ENCODE measurements at regions not wholly inside any gene's neighbourhood (a gene's known extent, or its start where the extent isn't known, plus 50 kb on each side); places are given as distances from the start of the nearest gene placed in this dataset.

DNA sequence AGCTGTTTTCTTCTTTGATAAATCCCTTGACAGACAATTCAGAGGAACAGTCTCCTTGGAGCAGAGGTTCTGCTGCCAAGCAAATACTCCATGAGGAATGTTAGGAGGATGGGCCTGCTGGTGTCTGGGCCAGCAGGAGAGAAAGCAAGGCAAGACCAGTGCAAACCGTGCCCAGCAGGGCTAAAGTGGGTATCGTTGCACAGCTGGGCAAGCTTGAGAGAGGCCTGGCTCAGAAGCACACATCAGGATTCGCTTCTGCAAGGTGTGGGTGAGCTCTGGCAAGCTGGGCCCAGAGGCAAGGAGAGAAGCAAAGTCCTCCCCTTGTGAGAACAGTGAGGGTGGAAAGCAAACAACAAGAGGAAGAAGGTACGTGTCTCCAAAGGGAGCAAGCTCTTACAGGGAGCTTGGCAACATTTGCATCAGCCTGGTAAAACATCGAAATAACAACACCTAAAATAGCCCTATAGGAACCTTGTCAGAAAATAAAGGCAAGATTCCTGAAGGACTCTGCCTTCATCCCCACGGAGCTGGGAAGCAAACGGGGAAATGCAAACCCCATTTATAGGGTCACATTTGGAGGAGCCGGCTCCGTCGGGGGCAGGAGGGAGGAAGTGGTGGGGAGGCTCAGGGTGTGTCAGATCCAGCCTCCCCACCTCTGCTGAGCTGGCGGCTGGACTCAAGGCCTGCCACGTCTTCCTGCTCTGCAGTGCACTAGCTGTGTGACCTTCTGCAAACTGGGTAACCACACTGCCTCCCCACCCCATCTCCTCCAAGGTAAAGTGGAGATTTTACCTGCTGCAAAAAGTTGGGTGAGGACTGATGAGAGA lies 62.3 kb upstream of the HIVEP3 start:
- H3K79me2 ChIP-seq (ENCODE audit: insufficient read depth, low read length): no peaks in the 10 kb centered on the region
- H3K9ac ChIP-seq (ENCODE audit: low read depth, low read length, poor library complexity, severe bottlenecking): no peak overlapping the region
- no peaks in the 10 kb centered on the region for H3K27me3 ChIP-seq (ENCODE audit: insufficient read depth, low read length, poor library complexity, severe bottlenecking)
- no peaks in the 10 kb centered on the region for H3K9me3 ChIP-seq (ENCODE audit: insufficient read depth, low read depth, low read length)
- no peaks in the 10 kb centered on the region for H4K20me1 ChIP-seq (ENCODE audit: insufficient read depth, low read length, poor library complexity, severe bottlenecking)
- H3F3A ChIP-seq (ENCODE audit: low read depth): no peaks in the 10 kb centered on the region
- H3K4me1 ChIP-seq (ENCODE audit: insufficient read depth, low read length, poor library complexity, severe bottlenecking): peaks cover 6% of the 10 kb centered on the region
- no peaks in the 10 kb centered on the region for H3K36me3 ChIP-seq (ENCODE audit: insufficient read depth, low read length)
- no peaks in the 10 kb centered on the region for H3K9me2 ChIP-seq (replicated peaks; ENCODE audit: low read depth, low read length)
- H2AFZ ChIP-seq (ENCODE audit: low read length): no peak overlapping the region; the same call in 1 of the 2 replicates
- TF ChIP-seq, protein P1, sequence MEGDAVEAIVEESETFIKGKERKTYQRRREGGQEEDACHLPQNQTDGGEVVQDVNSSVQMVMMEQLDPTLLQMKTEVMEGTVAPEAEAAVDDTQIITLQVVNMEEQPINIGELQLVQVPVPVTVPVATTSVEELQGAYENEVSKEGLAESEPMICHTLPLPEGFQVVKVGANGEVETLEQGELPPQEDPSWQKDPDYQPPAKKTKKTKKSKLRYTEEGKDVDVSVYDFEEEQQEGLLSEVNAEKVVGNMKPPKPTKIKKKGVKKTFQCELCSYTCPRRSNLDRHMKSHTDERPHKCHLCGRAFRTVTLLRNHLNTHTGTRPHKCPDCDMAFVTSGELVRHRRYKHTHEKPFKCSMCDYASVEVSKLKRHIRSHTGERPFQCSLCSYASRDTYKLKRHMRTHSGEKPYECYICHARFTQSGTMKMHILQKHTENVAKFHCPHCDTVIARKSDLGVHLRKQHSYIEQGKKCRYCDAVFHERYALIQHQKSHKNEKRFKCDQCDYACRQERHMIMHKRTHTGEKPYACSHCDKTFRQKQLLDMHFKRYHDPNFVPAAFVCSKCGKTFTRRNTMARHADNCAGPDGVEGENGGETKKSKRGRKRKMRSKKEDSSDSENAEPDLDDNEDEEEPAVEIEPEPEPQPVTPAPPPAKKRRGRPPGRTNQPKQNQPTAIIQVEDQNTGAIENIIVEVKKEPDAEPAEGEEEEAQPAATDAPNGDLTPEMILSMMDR (conservative IDR thresholded peaks at IDR 0.05; ENCODE audit: low read length): no peak
- TF ChIP-seq EZH2phosphoT487 (IDR thresholded peaks at IDR 0.05; ENCODE audit: borderline replicate concordance): no peak
- no peak overlapping the region for H3K4me3 ChIP-seq (ENCODE audit: low read length, poor library complexity, severe bottlenecking)
- peak overlapping the region; percentile 22 for H3K4me2 ChIP-seq (ENCODE audit: low read depth, low read length, poor library complexity, severe bottlenecking)

DNA sequence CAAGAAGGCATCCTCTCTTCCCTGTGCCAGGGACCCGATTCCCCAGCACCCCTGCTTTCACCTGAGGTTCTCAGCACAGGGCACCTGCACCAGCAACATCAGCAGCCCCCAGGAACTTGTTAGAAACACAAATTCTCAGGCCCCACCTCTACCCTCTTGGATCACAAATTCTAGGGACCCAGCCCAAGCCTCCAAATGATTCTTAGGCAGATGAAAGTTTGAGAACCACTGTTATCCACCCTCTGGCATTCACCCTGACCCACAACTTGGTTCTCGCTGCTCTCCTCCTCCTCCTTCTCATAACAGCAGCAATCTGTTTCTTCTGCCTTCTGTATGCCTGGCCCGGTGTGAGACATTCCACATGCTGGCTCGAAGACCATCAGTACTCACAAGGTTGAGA lies 60.3 kb upstream of the HIVEP3 start:
- Histone ChIP-seq H3K36me3 (ENCODE audit: insufficient read depth, low read length) (no peaks in the 10 kb centered on the region), H3K4me2 (ENCODE audit: low read depth, low read length, poor library complexity, severe bottlenecking) (no peak overlapping the region), H3K4me3 (ENCODE audit: low read length, poor library complexity, severe bottlenecking) (no peak overlapping the region), H3K79me2 (ENCODE audit: insufficient read depth, low read length) (no peaks in the 10 kb centered on the region), H3K9ac (ENCODE audit: low read depth, low read length, poor library complexity, severe bottlenecking) (no peak overlapping the region), H3K27me3 (ENCODE audit: insufficient read depth, low read length, poor library complexity, severe bottlenecking) (no peaks in the 10 kb centered on the region), H4K20me1 (ENCODE audit: insufficient read depth, low read length, poor library complexity, severe bottlenecking) (no peaks in the 10 kb centered on the region), H3K9me3 (ENCODE audit: insufficient read depth, low read depth, low read length) (no peaks in the 10 kb centered on the region), H2AFZ (ENCODE audit: low read length) (no peak overlapping the region), H3F3A (ENCODE audit: low read depth) (no peaks in the 10 kb centered on the region), H3K9me2 (replicated peaks; ENCODE audit: low read depth, low read length) (no peaks in the 10 kb centered on the region), H3K4me1 (ENCODE audit: insufficient read depth, low read length, poor library complexity, severe bottlenecking) (peaks cover 6% of the 10 kb centered on the region)
- TF ChIP-seq, protein P1 (conservative IDR thresholded peaks at IDR 0.05; ENCODE audit: low read length): no peak
- no peak for TF ChIP-seq EZH2phosphoT487 (IDR thresholded peaks at IDR 0.05; ENCODE audit: borderline replicate concordance)

DNA sequence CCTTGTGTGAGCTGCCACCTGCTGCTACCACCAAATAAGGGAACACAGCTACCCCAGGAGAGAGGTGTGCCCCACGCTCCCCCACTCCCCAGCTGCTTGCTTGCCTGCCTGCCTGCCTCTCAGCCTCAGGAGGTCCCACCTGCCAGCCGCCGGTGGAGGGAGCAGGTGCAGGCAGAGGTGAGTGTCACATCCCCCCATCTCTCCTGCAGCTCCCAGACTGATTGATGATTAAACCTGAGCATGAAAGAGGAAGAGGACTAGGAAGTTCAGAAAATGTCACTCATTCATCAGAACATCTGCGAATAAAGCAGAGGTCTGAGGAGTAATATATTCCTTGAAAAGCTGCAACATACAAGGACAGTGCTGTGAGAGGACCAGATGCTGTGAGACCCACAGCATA lies 58.6 kb upstream of the HIVEP3 start:
- Histone ChIP-seq H3K9ac (ENCODE audit: low read depth, low read length, poor library complexity, severe bottlenecking) (no peak overlapping the region), H3K27me3 (ENCODE audit: insufficient read depth, low read length, poor library complexity, severe bottlenecking) (no peaks in the 10 kb centered on the region), H3K9me2 (replicated peaks; ENCODE audit: low read depth, low read length) (no peaks in the 10 kb centered on the region), H3K4me3 (ENCODE audit: low read length, poor library complexity, severe bottlenecking) (no peak overlapping the region), H3F3A (ENCODE audit: low read depth) (no peaks in the 10 kb centered on the region), H3K4me1 (ENCODE audit: insufficient read depth, low read length, poor library complexity, severe bottlenecking) (peaks cover 6% of the 10 kb centered on the region), H4K20me1 (ENCODE audit: insufficient read depth, low read length, poor library complexity, severe bottlenecking) (no peaks in the 10 kb centered on the region), H3K4me2 (ENCODE audit: low read depth, low read length, poor library complexity, severe bottlenecking) (no peak overlapping the region), H2AFZ (ENCODE audit: low read length) (no peak overlapping the region), H3K79me2 (ENCODE audit: insufficient read depth, low read length) (no peaks in the 10 kb centered on the region), H3K36me3 (ENCODE audit: insufficient read depth, low read length) (no peaks in the 10 kb centered on the region), H3K9me3 (ENCODE audit: insufficient read depth, low read depth, low read length) (no peaks in the 10 kb centered on the region)
- no peak for TF ChIP-seq EZH2phosphoT487 (IDR thresholded peaks at IDR 0.05; ENCODE audit: borderline replicate concordance)
- TF ChIP-seq, protein P1 (conservative IDR thresholded peaks at IDR 0.05; ENCODE audit: low read length): no peak

Measured in Loucy (cell line).